PFSK-1 (cell line): ENCODE measurements at regions not wholly inside any gene's neighbourhood (a gene's known extent, or its start where the extent isn't known, plus 50 kb on each side); places are given as distances from the start of the nearest gene placed in this dataset.

Experiments
- FOXP2 ChIP-seq: optimal IDR thresholded peaks from 2 replicates; pipeline ENCODE3; 2011; ENCODE audit warnings: borderline replicate concordance, control low read depth, inconsistent platforms; ENCODE audit not compliant: insufficient read depth; ENCODE audit errors: extremely low read length, extremely low read depth
- POLR2AphosphoS5 ChIP-seq: IDR thresholded peaks from 2 replicates; pipeline ENCODE4 v1.6.1; 2012; ENCODE audit warnings: low read depth, mild to moderate bottlenecking, control low read depth, low read length, moderate library complexity
- SIN3A ChIP-seq: IDR thresholded peaks from 2 replicates; pipeline ENCODE4 v1.6.1; 2012; ENCODE audit warnings: mild to moderate bottlenecking, low read length, moderate library complexity, borderline replicate concordance; ENCODE audit not compliant: insufficient read depth
- TF ChIP-seq, protein P1 (sequence below), 2 experiments: IDR thresholded peaks; 2 replicates each; pipeline versions ENCODE4 v1.6.1 to v1.8.0; 2011 to 2012; ENCODE audit warnings: low read depth in 2 of 2, low read length in 2 of 2, control low read depth in 1 of 2, inconsistent platforms in 1 of 2, mild to moderate bottlenecking in 1 of 2, moderate library complexity in 1 of 2; ENCODE audit not compliant: insufficient read depth in 1 of 2

DNA sequence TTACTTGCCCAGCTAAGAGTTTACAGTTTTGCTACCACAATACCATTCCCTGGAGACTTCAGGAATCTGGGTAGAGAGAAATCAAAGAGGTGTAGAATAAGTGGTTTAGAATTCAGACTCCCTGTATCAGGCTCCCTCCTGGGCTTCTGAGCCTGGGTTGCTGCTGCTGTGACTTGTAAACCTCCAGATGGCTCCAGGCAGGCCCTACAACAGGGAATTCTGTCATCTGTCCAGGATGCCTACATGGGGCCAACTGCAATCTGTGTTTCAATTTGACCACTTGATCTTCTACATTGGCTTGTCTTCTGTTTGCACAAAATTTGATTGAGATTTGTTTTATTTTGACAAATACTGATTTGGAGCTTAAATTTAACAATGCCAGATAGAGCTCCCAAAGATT is 183.9 kb downstream of the RAD51AP2 start:
- no peak for TF ChIP-seq POLR2AphosphoS5
- TF ChIP-seq, protein P1, sequence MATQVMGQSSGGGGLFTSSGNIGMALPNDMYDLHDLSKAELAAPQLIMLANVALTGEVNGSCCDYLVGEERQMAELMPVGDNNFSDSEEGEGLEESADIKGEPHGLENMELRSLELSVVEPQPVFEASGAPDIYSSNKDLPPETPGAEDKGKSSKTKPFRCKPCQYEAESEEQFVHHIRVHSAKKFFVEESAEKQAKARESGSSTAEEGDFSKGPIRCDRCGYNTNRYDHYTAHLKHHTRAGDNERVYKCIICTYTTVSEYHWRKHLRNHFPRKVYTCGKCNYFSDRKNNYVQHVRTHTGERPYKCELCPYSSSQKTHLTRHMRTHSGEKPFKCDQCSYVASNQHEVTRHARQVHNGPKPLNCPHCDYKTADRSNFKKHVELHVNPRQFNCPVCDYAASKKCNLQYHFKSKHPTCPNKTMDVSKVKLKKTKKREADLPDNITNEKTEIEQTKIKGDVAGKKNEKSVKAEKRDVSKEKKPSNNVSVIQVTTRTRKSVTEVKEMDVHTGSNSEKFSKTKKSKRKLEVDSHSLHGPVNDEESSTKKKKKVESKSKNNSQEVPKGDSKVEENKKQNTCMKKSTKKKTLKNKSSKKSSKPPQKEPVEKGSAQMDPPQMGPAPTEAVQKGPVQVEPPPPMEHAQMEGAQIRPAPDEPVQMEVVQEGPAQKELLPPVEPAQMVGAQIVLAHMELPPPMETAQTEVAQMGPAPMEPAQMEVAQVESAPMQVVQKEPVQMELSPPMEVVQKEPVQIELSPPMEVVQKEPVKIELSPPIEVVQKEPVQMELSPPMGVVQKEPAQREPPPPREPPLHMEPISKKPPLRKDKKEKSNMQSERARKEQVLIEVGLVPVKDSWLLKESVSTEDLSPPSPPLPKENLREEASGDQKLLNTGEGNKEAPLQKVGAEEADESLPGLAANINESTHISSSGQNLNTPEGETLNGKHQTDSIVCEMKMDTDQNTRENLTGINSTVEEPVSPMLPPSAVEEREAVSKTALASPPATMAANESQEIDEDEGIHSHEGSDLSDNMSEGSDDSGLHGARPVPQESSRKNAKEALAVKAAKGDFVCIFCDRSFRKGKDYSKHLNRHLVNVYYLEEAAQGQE (IDR thresholded peaks at IDR 0.05; ENCODE audit: insufficient read depth in 1 of 2, low read depth in 2 of 2, low read length in 2 of 2), result no peak
- no peak for TF ChIP-seq FOXP2
- no peak for TF ChIP-seq SIN3A
